Trophoblast cell (in vitro differentiated cells and primary cell): ENCODE measurements at regions not wholly inside any gene's neighbourhood (a gene's known extent, or its start where the extent isn't known, plus 50 kb on each side); places are given as distances from the start of the nearest gene placed in this dataset.

Experiments used
- DNase-seq, 2 donors: peaks; one replicate each; pipeline ENCODE4 v3.0.0-alpha.2; 2016
- H2AFZ ChIP-seq: 2 replicates; pipeline ENCODE4 v1.6.1; 2013; ENCODE audit warnings: low read length, moderate library complexity, mild to moderate bottlenecking; ENCODE audit not compliant: insufficient read depth, poor library complexity
- H2AK5ac ChIP-seq: 2 replicates; pipeline ENCODE4 v1.6.1; 2013; ENCODE audit warnings: mild to moderate bottlenecking, low read length
- H2BK120ac ChIP-seq: 2 replicates; pipeline ENCODE4 v1.6.1; 2013; ENCODE audit warnings: low read length, mild to moderate bottlenecking, moderate library complexity; ENCODE audit not compliant: insufficient read depth, poor library complexity
- H2BK12ac ChIP-seq: 2 replicates; pipeline ENCODE4 v1.6.1; 2013; ENCODE audit warnings: mild to moderate bottlenecking, low read length, moderate library complexity
- H2BK5ac ChIP-seq: 2 replicates; pipeline ENCODE4 v1.6.1; 2013; ENCODE audit warnings: low read length, low read depth, moderate library complexity, mild to moderate bottlenecking; ENCODE audit not compliant: poor library complexity
- H3K14ac ChIP-seq: 2 replicates; pipeline ENCODE4 v1.6.1; 2013; ENCODE audit warnings: mild to moderate bottlenecking, low read length
- H3K18ac ChIP-seq: 2 replicates; pipeline ENCODE4 v1.6.1; 2013; ENCODE audit warnings: mild to moderate bottlenecking, low read length
- H3K23ac ChIP-seq: 2 replicates; pipeline ENCODE4 v1.6.1; 2013; ENCODE audit warnings: low read length
- H3K27ac ChIP-seq: 2 replicates; pipeline ENCODE4 v1.5.1; 2013; ENCODE audit warnings: low read depth, mild to moderate bottlenecking, inconsistent platforms, low read length, moderate library complexity
- H3K27me3 ChIP-seq: 2 replicates; pipeline ENCODE4 v1.6.1; 2013; ENCODE audit warnings: inconsistent platforms, mild to moderate bottlenecking, low read length, moderate library complexity; ENCODE audit not compliant: insufficient read depth
- H3K36me3 ChIP-seq, 2 experiments: 1 replicate in 1 of 2; 2 replicates in 1 of 2; pipeline ENCODE4 v1.6.1; 2013; ENCODE audit warnings: low read length in 2 of 2, mild to moderate bottlenecking in 2 of 2, moderate library complexity in 1 of 2; ENCODE audit not compliant: insufficient read depth in 2 of 2, control insufficient read depth in 1 of 2
- H3K4ac ChIP-seq: 2 replicates; pipeline ENCODE4 v1.6.1; 2013; ENCODE audit warnings: low read depth, mild to moderate bottlenecking, low read length, moderate library complexity
- H3K4me1 ChIP-seq, 2 experiments: 1 replicate in 1 of 2; 2 replicates in 1 of 2; pipeline ENCODE4 v1.6.1; 2013; ENCODE audit warnings: low read length in 2 of 2, mild to moderate bottlenecking in 2 of 2, moderate library complexity in 1 of 2; ENCODE audit not compliant: insufficient read depth in 2 of 2, control insufficient read depth in 1 of 2
- H3K4me2 ChIP-seq: 2 replicates; pipeline ENCODE4 v1.6.1; 2013; ENCODE audit warnings: inconsistent platforms, mild to moderate bottlenecking, low read length, moderate library complexity
- H3K4me3 ChIP-seq: 2 replicates; pipeline ENCODE4 v1.5.1; 2013; ENCODE audit warnings: mild to moderate bottlenecking, low read depth, low read length, inconsistent platforms
- H3K79me1 ChIP-seq: one replicate; pipeline ENCODE4 v1.6.1; 2013; ENCODE audit warnings: low read length
- H3K79me2 ChIP-seq: 2 replicates; pipeline ENCODE4 v1.6.1; 2013; ENCODE audit warnings: low read length, mild to moderate bottlenecking; ENCODE audit not compliant: control insufficient read depth, insufficient read depth, poor library complexity
- H3K9ac ChIP-seq: 2 replicates; pipeline ENCODE4 v1.6.1; 2013; ENCODE audit warnings: mild to moderate bottlenecking, low read length
- H3K9me3 ChIP-seq: 2 replicates; pipeline ENCODE4 v1.6.1; 2013; ENCODE audit warnings: low read depth, mild to moderate bottlenecking, control low read depth, inconsistent platforms, low read length; ENCODE audit not compliant: insufficient read depth
- H4K12ac ChIP-seq: 2 replicates; pipeline ENCODE4 v1.6.1; 2013; ENCODE audit warnings: low read depth, mild to moderate bottlenecking, low read length, moderate library complexity
- H4K8ac ChIP-seq: 2 replicates; pipeline ENCODE4 v1.6.1; 2013; ENCODE audit warnings: low read depth, mild to moderate bottlenecking, low read length, moderate library complexity
- H4K91ac ChIP-seq: one replicate; pipeline ENCODE4 v1.6.1; 2013; ENCODE audit warnings: low read depth, mild to moderate bottlenecking, low read length, moderate library complexity
- WGBS: extraction: QIAGEN DNeasy Blood & Tissue Kit; methylation state at CpG from one replicate; pipeline ENCODE4 v1.1.7; 2013; ENCODE audit warnings: missing lambda C conversion rate; ENCODE audit not compliant: insufficient read length, insufficient coverage; ENCODE audit errors: extremely low coverage; 5-methylcytosine and 5-hydroxymethylcytosine counted together

DNA sequence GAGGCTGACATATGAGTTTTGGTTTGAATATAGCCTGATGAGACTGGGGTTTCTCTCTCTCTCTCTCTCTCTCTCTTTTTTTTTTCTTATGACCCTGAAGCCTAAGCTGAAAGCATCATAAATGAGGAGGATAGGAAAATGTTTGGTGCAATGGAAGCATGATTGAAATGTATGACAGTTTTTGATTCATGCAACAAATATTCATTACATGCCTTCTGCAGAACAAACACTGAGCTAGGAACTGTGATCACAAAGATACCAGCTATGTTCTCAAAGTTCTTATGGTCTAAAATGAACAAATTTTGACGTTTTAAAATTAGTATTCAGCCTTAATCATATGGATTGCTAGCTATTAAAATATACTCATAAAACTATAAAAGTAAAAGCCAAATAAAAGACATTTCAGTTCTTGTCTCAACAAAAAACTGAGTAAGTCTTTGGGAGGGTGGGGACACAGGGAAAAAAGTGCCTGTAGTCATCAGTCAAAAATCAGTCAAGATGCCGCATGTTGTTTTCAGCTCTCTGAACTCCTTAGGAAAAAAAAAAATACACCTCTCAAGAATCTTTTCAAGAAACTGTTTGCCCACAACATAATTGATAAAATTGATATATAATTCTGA is 57.2 kb downstream of the NKX6-1 start:
- Histone ChIP-seq H4K8ac (no peak overlapping the region), H2BK120ac (no peak overlapping the region), H2BK5ac (no peak overlapping the region)

DNA sequence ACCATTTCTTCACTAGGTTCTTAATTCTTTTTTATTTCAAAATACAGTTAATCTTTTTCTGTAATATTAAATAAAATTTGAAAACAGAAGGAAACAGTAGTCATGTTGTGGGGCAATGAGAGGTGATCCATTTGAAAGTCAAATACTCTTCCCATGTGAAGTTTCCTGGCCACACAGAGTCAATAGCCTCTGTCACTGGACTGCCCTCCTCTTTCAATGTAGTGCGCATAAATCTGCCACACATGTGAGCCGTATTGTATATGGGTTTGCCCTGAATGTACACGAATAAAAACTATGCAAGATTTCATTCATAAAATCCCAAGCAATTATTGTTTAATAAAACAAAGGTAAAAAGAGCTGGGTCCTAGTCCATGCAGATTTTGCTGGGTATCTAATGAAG is 59.1 kb downstream of the NKX6-1 start:
- no peak overlapping the region for H3K4me3 ChIP-seq
- no peak for DNase-seq
- no peak overlapping the region for H4K8ac ChIP-seq
- H2AK5ac ChIP-seq: no peak overlapping the region
- no peak overlapping the region for H4K12ac ChIP-seq
- WGBS: no CpG with 5 or more reads among the region's 3 CpGs
- no peak overlapping the region for H3K27ac ChIP-seq
- H3K79me1 ChIP-seq: no peaks in the 10 kb centered on the region
- H3K4me2 ChIP-seq: no peak overlapping the region
- H3K36me3 ChIP-seq: no peaks in the 10 kb centered on the region
- H3K9ac ChIP-seq: no peak overlapping the region
- H4K91ac ChIP-seq: no peak overlapping the region
- H3K27me3 ChIP-seq: no peaks in the 10 kb centered on the region
- H3K4ac ChIP-seq: no peak overlapping the region
- H3K23ac ChIP-seq: no peak overlapping the region
- no peak overlapping the region for H2AFZ ChIP-seq
- no peak overlapping the region for H2BK120ac ChIP-seq
- H3K18ac ChIP-seq: no peak overlapping the region
- no peaks in the 10 kb centered on the region for H3K79me2 ChIP-seq
- no peaks in the 10 kb centered on the region for H3K4me1 ChIP-seq
- H2BK5ac ChIP-seq: no peak overlapping the region
- H3K14ac ChIP-seq: no peak overlapping the region
- H2BK12ac ChIP-seq: no peak overlapping the region
- no peaks in the 10 kb centered on the region for H3K9me3 ChIP-seq

More for the DNA sequence above, 57.2 kb downstream of the NKX6-1 start:
- H3K79me2 ChIP-seq: no peaks in the 10 kb centered on the region
- H3K79me1 ChIP-seq: no peaks in the 10 kb centered on the region
- no peak overlapping the region for H3K27ac ChIP-seq
- H3K4me3 ChIP-seq: no peak overlapping the region
- H3K36me3 ChIP-seq: no peaks in the 10 kb centered on the region
- no peak overlapping the region for H3K23ac ChIP-seq
- WGBS: no CpG with 5 or more reads among the region's 2 CpGs
- H3K9me3 ChIP-seq: no peaks in the 10 kb centered on the region
- no peaks in the 10 kb centered on the region for H3K27me3 ChIP-seq
- no peak overlapping the region for H3K4me2 ChIP-seq
- H3K18ac ChIP-seq: no peak overlapping the region
- no peak overlapping the region for H2BK12ac ChIP-seq
- peak in 1 of 2 donors; percentile 50 for DNase-seq
- no peak overlapping the region for H3K9ac ChIP-seq
- no peak overlapping the region for H4K12ac ChIP-seq
- no peak overlapping the region for H2AFZ ChIP-seq
- no peak overlapping the region for H3K4ac ChIP-seq
- no peaks in the 10 kb centered on the region for H3K4me1 ChIP-seq
- no peak overlapping the region for H2AK5ac ChIP-seq
- H4K91ac ChIP-seq: no peak overlapping the region
- no peak overlapping the region for H3K14ac ChIP-seq

DNA sequence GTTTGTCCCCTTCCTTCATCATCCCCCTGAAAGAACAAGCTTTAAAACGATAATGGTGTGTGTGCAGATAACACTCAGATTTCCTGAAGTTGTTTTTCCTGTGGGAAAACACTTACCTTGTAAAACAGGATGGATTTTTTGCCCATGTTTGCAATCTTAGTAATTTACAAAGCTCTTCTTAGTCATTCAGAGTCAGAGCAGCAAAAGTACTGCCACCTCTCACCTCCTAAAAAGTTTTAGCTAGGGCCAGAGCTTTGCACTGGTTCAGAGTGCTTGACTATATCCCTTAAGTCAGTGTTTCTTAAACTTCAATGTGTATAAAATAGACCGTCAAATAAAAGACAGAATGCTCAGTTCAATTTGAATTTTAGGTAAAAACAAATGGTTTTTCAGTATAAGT is 62.3 kb downstream of the NKX6-1 start:
- Histone ChIP-seq H2AK5ac (no peak overlapping the region), H3K4me2 (no peak overlapping the region), H3K27ac (no peak overlapping the region), H3K9ac (no peak overlapping the region), H4K91ac (no peak overlapping the region), H4K12ac (no peak overlapping the region), H3K27me3 (no peaks in the 10 kb centered on the region), H3K18ac (no peak overlapping the region), H2BK120ac (no peak overlapping the region), H4K8ac (no peak overlapping the region), H2BK12ac (no peak overlapping the region), H3K14ac (no peak overlapping the region), H2BK5ac (no peak overlapping the region), H3K4me1 (no peaks in the 10 kb centered on the region), H3K36me3 (no peaks in the 10 kb centered on the region), H2AFZ (no peak overlapping the region), H3K4me3 (no peak overlapping the region), H3K79me2 (no peaks in the 10 kb centered on the region), H3K9me3 (no peaks in the 10 kb centered on the region), H3K79me1 (no peaks in the 10 kb centered on the region), H3K23ac (no peak overlapping the region), H3K4ac (no peak overlapping the region)
- WGBS: no CpG with 5 or more reads among the region's 2 CpGs
- DNase-seq: no peak

DNA sequence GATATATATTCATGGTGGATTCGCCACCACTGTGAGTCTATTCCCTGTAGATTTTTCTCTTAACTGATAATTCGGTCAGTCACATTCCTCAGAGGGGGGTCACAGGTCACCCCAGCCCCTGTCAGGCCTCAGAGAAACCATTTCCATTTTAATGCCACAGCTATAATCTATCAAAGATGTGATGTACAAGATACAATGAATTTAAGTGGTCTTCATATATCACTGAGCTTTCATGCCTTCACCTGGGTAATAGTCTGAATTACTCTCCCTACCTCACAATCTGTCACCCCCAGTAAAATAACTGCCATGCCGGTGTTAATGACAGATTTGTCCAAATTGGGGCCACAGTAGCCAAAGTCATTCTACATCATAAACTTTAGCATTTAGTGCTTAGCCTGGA is 64.7 kb downstream of the NKX6-1 start:
- Histone ChIP-seq H3K79me2 (no peaks in the 10 kb centered on the region), H3K9me3 (no peaks in the 10 kb centered on the region), H2BK12ac (no peak overlapping the region), H4K91ac (no peak overlapping the region), H4K8ac (no peak overlapping the region), H3K27ac (no peak overlapping the region), H3K9ac (no peak overlapping the region), H3K36me3 (no peaks in the 10 kb centered on the region), H3K18ac (no peak overlapping the region), H3K14ac (no peak overlapping the region), H2AK5ac (no peak overlapping the region), H2AFZ (no peak overlapping the region), H3K79me1 (no peaks in the 10 kb centered on the region), H3K4me3 (no peak overlapping the region), H3K4ac (no peak overlapping the region), H4K12ac (no peak overlapping the region), H3K27me3 (no peaks in the 10 kb centered on the region), H3K23ac (no peak overlapping the region), H3K4me2 (no peak overlapping the region), H2BK120ac (no peak overlapping the region), H3K4me1 (no peaks in the 10 kb centered on the region), H2BK5ac (no peak overlapping the region)
- DNase-seq: no peak
- WGBS: no CpG with 5 or more reads among the region's 3 CpGs
